ENCODE measurements at regions not wholly inside any gene's neighbourhood (a gene's known extent, or its start where the extent isn't known, plus 50 kb on each side); places are given as distances from the start of the nearest gene placed in this dataset.

GRCh38 chr14:27085500-27085899 lies 487.7 kb upstream of the NOVA1 start:
- TF ChIP-seq CTCF (conservative IDR thresholded peaks at IDR 0.05; ENCODE audit: low read depth, low read length) (no peak), EZH2 (IDR thresholded peaks at IDR 0.05; ENCODE audit: borderline replicate concordance, low read depth, low read length, poor library complexity, severe bottlenecking) (no peak)
- CTCF ChIA-PET, result no interaction called here
- H3K36me3 ChIP-seq (ENCODE audit: insufficient read depth, low read length, poor library complexity, severe bottlenecking), result no peaks in the 10 kb centered on the region
- H3K9me3 ChIP-seq (ENCODE audit: low read depth, low read length, poor library complexity, severe bottlenecking), result peaks cover 3% of the 10 kb centered on the region
- intact Hi-C loops (cut with micrococcal nuclease; ENCODE audit: unreplicated experiment), result no loop called here
- no peak overlapping the region for H3K27ac ChIP-seq (ENCODE audit: low read depth, low read length, poor library complexity, severe bottlenecking)
- POLR2A ChIA-PET (ENCODE audit: low non-redundant PET), result no interaction called here
- no peaks in the 10 kb centered on the region for H3K4me1 ChIP-seq (ENCODE audit: insufficient read depth, low read length, poor library complexity, severe bottlenecking)
- no TSS peak for BruUV-seq (replicated peaks)
- H3K27me3 ChIP-seq (replicated peaks; ENCODE audit: insufficient read depth, low read depth, low read length, poor library complexity), result no peaks in the 10 kb centered on the region
- H3K4me3 ChIP-seq (ENCODE audit: low read depth, low read length, poor library complexity, severe bottlenecking), result no peak overlapping the region
- DNase-seq (ENCODE audit: low spot score), result no peak

- H3K27me3 ChIP-seq (replicated peaks; ENCODE audit: insufficient read depth, low read depth, low read length, poor library complexity), result no peaks in the 10 kb centered on the region
- TF ChIP-seq CTCF (conservative IDR thresholded peaks at IDR 0.05; ENCODE audit: low read depth, low read length), result no peak
- no peak for TF ChIP-seq EZH2 (IDR thresholded peaks at IDR 0.05; ENCODE audit: borderline replicate concordance, low read depth, low read length, poor library complexity, severe bottlenecking)
- H3K4me1 ChIP-seq (ENCODE audit: insufficient read depth, low read length, poor library complexity, severe bottlenecking), result no peaks in the 10 kb centered on the region
- CTCF ChIA-PET, result no interaction called here
- no peaks in the 10 kb centered on the region for H3K36me3 ChIP-seq (ENCODE audit: insufficient read depth, low read length, poor library complexity, severe bottlenecking)
- peak; percentile 1 for DNase-seq (ENCODE audit: low spot score)
- H3K4me3 ChIP-seq (ENCODE audit: low read depth, low read length, poor library complexity, severe bottlenecking), result no peak overlapping the region
- BruUV-seq (replicated peaks), result no TSS peak
- intact Hi-C loops (cut with micrococcal nuclease; ENCODE audit: unreplicated experiment), result no loop called here
- POLR2A ChIA-PET (ENCODE audit: low non-redundant PET), result no interaction called here
- no peaks in the 10 kb centered on the region for H3K9me3 ChIP-seq (ENCODE audit: low read depth, low read length, poor library complexity, severe bottlenecking)
- no peak overlapping the region for H3K27ac ChIP-seq (ENCODE audit: low read depth, low read length, poor library complexity, severe bottlenecking)
Measured at GRCh38 chr14:27090716-27091115, 492.9 kb upstream of the NOVA1 start.

GRCh38 chr14:27091973-27092372 lies 494.1 kb upstream of the NOVA1 start:
- no peaks in the 10 kb centered on the region for H3K27me3 ChIP-seq (replicated peaks; ENCODE audit: insufficient read depth, low read depth, low read length, poor library complexity)
- TF ChIP-seq CTCF (conservative IDR thresholded peaks at IDR 0.05; ENCODE audit: low read depth, low read length), result no peak
- no peak for TF ChIP-seq EZH2 (IDR thresholded peaks at IDR 0.05; ENCODE audit: borderline replicate concordance, low read depth, low read length, poor library complexity, severe bottlenecking)
- ChIA-PET CTCF (no interaction called here), POLR2A (ENCODE audit: low non-redundant PET) (no interaction called here)
- BruUV-seq (replicated peaks), result no TSS peak
- intact Hi-C loops (cut with micrococcal nuclease; ENCODE audit: unreplicated experiment), result no loop called here
- DNase-seq (ENCODE audit: low spot score), result no peak
- H3K4me1 ChIP-seq (ENCODE audit: insufficient read depth, low read length, poor library complexity, severe bottlenecking), result no peaks in the 10 kb centered on the region
- H3K9me3 ChIP-seq (ENCODE audit: low read depth, low read length, poor library complexity, severe bottlenecking), result no peaks in the 10 kb centered on the region
- no peak overlapping the region for H3K4me3 ChIP-seq (ENCODE audit: low read depth, low read length, poor library complexity, severe bottlenecking)
- no peaks in the 10 kb centered on the region for H3K36me3 ChIP-seq (ENCODE audit: insufficient read depth, low read length, poor library complexity, severe bottlenecking)
- H3K27ac ChIP-seq (ENCODE audit: low read depth, low read length, poor library complexity, severe bottlenecking), result no peak overlapping the region

Data from A673 (cell line).